GM21786 (cell line): ENCODE measurements at regions not wholly inside any gene's neighbourhood (a gene's known extent, or its start where the extent isn't known, plus 50 kb on each side); places are given as distances from the start of the nearest gene placed in this dataset.
"Not testable (repeated sequence)": the region's sequence is repeated elsewhere in the genome, so short reads cannot be mapped to it uniquely, and the experiment has no call there.

Source experiments
- ATAC-seq: cut with Tn5 transposase; IDR thresholded peaks from one replicate; pipeline ENCODE4 v1.9.1; 2021; ENCODE audit not compliant: unreplicated experiment

DNA sequence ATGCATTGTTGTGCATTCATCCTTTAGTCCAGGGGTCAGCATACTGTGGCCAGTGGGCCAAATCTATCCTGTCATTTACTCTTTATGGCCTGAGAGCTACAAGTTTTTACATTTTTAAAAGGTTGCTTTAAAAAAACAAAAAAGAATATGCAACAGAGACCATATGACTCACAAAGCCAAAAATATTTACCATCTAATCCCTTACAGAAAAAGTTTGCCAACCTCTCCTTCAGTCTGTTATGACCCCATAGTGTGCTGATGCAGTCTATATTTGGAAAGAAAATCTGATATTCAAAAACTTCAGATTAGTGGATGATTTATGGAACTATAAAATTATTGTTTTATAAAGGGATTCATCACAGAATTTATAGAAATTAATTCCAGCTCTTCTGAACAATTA is 237.5 kb upstream of the IL12A start:
- no peak for ATAC-seq

DNA sequence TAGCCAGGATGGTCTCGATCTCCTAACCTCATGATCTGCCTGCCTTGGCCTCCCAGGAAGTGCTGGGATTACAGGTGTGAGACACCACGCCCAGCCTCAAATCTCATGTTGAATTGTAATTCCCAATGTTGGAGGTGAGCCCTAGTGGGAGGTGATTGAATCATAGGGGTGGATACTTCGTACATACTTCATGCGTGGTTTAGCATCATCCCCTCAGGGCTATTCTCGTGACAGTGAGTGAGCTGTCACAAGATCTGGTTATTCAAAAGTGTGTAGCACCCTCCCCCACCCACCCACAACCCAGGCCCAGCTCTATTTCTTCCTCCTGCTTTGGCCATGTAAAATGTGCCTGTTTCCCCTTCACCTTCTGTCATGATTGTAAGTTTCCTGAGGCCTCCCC is 236.9 kb upstream of the IL12A start:
- ATAC-seq = no peak

DNA sequence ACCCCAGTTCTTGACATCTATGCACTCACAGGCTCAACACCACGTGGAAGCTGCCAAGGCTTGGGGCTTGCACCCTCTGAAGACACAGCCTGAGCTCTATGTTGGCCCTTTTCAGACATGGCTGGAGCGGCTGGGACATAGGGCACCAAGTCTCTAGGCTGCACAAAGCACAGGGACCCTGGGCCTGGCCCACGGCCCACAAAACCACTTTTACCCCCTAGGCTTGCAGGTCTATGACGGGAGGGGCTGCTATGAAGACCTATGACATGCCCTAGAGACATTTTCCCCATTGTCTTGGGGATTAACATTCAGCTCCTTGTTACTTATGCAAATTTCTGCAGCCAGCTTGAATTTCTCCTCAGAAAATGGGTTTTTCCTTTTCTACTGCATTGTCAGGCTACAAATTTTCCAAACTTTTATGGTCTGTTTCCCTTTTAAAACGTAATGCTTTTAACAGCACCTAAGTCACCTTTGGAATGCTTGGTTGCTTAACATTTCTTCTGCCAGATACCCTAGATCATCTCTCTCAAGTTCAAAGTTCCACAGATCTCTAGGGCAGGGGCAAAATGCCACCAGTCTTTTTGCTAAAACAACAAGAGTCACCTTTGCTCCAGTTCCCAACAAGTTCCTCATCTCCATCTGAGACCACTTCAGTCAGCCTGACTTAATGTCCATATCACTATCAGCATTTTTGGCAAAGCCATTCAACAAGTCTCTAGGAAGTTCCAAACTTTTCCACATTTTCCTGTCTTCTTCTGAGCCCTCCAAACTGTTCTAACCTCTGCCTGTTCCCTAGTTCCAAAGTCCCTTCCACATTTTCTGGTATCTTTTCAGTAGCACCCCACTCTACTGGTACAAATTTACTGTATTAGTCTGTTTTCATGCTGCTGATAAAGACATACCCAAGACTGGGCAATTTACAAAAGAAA is 232.1 kb upstream of the IL12A start:
- not testable (repeated sequence) for ATAC-seq

DNA sequence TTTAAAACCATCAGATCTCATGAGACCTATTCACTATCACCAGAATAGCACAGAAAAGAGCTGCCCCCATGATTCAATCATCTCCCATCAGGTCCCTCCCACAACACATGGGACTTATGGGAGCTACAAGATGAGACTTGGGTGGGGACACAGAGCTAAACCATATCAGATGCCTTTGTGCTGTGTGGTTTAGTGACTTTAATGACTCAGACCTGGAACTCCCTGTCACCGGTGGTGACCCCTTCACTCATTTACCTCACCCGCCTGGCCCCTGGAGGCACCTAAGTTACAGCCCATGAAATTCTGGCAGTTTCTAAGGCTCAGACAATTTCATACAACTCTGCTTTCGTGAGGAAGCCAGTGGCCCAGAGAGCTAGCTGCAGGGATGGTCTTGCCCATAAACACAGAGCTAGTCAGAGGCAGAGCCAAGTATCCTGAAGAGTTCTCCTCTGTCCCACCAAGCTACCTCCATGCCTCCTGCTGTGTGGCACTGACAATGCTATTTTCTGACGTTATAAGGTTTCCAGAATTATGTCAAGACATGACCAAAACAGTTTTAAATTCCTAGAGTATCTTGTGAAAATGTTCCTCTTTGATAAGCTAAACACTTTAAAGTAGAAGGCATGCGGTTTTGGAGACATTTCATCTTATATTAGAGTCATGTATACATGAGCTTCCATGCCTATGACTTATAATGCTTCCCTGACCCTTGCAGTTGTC is 231.1 kb upstream of the IL12A start:
- no peak for ATAC-seq

DNA sequence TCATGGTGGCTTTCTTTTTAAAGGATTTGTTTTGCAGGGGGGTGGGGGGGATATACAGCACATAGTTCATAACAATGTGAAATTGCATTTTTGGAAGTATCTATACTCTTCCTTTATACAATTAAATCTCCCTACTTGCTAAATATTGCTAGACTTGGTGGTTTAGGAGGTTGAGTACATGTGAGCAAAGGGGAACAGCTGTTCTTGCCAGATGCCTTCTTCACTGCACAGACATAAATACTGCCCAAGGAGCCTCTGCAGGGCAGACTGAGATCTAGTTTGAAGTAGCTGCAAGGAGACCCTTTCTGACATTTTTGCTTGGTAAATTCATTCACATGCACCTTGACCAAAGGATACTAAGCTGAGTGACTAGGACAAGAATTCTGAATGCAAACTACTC is 228.6 kb upstream of the IL12A start:
- ATAC-seq = no peak

DNA sequence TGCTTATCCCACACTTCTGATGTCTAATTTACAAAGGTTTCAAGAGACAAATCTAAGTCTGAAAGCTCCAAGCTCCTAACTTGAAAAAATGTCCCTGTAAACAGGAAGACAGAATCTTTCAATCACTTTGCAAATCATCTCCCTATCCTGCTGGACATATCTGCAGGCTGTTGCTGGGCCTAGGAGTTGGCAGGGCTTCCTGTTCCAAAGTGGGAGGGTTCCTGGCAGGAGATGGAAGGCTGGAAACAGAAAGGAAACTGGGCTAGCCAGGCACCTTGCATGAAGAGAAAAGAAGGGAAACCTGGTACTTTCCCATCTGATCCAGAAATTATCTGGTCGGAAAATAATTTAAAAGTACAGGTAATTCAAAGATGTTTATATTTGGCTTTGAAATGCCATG is 227.3 kb upstream of the IL12A start:
- ATAC-seq = no peak

DNA sequence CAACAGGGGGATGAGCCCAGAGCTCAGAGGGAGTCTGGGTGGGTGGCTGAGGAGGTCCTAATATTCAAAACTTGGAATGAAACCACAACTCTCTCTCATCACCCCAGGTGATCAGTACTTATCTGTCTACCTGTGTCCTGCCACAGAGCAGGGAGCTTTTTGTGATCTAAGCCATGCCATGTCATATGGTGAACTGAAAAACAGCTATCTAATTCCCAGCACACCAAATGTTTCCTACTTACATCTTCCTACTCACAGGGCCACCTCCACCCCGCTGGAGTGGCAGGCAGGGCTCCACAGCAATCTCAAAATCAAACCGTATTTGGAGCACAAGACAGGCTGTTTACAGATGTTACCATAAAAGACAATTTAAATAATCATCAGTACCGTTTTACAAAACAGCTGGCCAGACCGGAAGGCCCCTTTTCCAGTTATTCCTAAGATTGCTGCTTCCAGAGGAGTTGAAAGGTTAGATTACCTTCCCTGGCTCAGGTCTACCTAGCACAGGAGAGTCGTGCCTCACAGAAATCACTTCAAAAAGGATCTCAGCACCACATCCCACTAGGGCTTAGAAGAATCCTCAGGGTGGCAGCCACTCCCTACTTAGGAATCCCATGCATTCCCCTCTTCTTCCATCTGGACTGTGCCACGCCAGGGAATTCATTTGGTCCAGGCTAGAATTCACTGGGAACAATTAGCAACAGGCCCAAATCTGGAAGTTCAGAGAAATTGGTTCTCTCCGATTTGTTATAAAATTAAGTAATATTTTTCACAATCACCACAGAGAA is 226.6 kb upstream of the IL12A start:
- ATAC-seq = no peak

DNA sequence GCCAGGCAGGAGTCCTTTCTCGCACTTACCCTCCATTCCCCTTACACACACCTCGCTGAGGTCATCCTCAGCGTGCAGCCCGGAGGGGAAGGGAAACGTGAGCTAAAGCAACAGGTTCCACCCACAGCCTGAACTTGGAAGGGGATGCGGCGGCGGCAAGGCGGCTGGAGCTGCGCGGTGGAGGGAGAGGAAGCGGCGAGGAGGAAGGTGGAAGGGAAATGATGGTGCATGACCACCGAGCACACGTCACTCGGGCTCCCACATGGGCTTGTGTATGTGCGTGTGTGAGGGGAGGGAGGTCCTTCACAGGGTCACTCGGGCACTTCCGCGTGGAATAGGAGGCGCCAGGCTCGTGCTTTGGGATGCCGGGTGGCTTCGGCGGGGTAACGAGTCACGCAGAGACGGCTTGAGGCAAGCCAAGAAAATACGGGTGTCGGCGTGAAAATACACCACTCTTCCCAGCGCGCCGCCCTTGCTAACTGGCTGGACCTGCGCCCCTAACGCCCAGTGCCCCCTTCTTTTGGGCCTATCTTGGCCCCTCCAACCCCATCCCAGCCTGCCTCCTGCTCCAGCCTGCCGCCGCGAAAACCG is 225.5 kb upstream of the IL12A start:
- ATAC-seq = peak; percentile 33

DNA sequence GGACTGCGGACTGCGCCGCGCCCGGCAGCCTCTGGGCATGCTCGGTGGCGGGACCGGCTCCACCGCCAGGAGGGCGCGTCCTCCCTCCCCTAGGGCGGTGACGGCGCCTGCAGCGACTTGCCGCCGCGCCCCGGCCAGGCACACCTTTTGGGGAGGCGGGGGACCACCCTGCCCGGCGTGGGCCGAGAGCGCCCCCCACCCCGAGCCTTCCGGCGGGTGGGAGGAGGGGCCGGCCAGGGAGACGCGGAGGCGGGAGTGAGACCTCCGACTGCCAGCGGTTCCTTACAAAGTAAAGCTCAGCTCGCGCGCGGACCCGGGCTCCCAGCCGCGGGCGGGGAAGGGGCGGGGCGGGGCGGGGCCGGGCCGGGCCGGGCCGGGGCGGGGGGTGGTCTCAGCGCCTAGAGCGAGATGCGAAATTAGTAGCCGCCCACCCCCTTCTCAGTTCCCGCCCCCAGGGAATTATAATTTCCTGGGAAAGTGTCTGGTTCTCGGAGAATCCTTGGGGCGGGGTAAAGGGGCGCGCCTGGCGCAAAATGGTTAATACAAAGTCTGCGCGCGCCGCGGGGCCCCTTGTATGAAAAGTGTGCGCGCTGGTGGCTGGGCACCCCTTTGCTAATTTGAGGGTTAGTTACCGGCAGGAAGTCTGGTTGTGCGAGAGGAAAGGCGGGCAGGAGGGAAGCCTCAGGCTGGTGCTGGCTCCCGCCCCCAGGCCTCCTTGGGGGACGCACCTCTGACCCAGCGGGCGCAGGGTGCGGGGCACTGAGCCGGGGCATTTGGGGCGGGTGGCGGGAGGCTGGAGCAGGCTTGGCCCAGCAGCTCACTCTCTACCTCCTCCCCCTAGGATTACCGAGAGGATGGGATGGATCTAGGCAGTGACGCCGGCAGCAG is 224.8 kb upstream of the IL12A start:
- peak; percentile 56 for ATAC-seq

DNA sequence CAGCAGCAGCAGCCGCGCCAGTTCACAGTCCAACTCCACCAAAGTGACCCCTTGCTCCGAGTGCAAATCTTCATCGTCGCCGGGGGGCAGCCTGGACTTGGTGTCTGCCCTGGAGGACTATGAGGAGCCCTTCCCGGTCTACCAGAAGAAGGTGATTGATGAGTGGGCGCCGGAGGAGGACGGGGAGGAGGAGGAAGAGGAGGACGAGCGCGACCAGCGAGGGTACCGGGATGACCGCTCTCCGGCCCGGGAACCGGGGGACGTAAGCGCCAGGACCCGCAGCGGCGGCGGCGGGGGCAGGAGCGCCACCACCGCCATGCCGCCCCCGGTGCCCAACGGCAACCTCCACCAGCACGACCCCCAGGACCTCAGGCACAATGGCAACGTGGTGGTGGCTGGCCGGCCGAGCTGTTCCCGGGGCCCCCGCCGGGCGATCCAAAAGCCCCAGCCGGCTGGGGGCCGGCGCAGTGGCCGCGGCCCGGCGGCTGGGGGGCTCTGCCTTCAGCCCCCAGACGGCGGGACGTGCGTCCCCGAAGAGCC is 224.1 kb upstream of the IL12A start:
- ATAC-seq = no peak

DNA sequence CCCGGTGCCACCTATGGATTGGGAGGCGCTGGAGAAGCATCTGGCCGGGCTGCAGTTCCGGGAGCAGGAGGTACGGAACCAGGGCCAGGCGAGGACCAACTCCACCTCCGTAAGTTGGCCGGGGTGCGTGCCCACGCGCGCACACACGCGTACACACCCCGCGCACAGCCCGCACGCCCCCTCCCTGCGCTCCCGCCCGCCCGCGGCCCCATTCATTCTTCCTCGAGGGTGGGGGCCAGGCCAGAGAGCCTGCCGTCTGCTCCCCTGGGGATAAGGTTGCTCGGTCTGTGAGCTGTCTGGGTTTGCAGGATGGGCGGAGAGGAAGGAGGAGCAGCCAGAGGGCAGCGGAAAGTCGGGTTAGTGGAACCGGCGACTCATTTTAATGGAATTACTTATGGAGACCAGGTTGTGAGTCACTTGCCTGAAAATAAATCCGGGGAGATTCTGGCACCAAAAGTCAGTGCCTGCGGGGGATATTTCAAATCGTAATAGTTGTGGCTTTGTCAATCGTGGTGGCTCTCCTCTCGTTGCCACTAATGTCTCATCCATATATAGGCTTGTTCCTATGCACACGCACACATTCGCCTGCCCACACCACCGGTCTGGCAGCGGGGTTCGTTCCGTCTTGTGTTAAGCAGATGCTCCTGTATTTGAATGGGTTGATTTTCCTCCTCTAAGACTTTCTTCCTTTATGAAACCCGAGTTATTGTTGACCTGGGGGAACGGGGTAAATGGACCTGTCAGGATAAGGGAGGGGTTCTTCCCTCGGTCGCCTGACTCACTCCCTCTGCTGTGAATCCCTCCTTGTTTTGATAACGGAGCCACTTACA is 223.4 kb upstream of the IL12A start:
- no peak for ATAC-seq

DNA sequence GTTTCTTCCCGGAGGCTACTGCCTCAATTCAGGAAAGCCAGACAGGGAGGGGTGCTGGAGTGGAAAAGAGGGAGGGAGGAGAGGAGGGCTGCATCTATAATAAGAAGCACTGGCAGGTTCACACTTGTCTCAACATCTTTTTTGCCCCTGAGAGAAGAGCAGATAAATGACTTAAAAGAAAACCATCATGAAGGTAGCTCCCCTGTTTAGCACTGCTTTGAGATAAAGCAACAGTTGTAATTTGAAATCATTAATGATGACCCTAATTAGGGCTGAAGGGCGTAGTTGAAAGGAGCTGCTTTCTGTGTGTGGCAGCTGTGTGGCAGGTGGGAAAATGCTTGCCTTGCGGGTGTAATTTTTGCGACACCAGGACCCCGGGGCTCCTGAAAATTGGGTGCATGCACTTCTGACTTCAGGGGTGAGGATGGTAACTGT is 222.8 kb upstream of the IL12A start:
- no peak for ATAC-seq

DNA sequence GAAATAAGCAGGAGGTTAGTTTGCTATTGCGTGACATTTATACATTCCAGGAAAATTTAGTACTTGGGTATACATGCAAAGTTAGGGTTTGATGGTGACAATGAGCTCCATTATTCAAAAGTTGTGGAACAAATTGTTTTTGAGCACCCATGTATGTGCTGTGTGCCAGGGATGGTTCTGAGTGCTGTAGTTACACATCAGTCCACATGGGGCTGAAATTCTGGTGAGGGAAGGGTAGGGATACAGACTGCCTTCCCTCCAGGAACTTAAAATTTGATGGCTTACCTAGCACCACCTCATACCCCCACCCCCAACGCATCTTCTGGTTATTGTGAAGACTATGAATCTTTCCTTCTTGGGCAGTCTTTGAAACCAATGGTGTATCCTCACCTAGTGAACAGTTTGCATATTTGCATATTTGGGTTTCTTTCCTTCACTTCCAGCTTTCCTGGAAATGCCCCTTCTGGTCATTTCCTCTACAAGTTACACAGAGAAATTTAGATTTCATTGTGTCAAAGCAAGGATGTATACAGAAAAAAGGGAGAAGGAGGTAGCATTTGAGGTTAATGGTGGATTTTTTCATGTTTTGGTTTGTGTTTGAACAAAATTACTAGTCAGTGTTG is 222.0 kb upstream of the IL12A start:
- ATAC-seq = no peak

DNA sequence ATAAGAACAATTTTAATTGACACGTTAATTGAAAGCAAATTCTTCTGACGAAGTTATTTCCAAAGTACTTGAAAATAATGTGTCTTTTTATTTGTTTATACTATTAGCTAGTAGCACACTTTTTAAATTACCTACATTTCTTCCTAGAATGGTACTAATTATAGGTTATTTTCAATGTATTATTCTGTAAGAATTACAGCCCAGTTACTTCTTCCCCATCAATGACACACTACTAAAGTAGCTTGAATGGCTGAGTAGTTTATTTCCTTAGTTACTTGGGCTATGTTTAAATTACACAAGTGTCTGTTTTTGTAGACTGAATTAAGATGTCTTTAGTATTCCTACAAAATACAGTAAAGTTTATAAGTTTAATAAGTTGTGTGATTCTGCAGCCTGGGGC is 217.6 kb upstream of the IL12A start:
- no peak for ATAC-seq

DNA sequence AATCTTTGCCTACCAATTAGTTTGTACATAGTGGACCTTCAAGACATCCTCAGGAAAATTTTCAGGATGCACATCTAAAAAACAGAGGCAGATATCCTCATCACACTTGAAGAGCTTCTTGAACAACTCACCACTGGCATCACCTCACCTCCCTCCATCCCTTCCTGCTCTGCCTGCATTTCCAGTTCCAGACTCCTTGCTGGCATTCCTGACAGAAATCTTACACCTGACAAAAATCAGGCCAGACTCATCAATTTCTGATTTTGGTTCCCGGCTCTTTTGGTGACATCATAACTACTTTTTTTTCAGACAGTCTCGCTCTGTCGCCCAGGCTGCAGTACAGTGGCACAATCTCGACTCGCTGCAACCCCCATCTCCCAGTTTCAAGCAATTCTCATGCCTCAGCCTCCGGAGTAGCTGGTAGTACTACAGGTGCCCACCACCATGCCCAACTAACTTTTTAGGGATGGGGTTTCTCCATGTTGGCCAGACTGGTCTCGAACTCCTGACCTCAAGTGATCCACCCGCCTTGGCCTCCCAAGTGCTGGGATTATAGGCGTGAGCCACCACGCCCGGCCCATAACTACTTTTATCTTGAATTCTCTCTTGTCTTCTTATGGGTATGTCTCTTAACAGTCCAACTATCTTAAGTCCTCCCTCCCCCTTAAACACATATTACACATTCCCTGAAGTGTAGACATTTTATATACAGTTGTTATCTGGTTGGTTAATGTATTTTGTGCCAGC is 216.6 kb upstream of the IL12A start:
- ATAC-seq = no peak

DNA sequence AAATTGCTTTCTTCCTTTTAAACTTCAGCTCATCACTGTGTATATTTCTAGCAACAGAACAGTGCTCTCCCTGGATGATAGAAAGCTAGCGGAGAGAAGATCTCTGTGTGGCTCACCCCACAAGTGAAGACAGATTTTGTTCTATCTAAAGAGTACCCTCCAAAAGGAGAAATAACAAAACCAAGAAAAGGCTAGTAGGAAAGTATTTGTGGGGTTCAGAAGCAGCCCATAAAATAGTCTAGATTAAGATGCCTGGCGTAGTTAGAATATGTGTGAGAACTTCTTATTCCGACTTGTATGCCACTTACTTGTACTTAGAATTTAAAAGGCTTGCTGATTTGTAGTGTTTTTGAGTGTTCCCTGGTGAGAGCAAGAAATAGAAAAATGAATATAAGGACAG is 214.9 kb upstream of the IL12A start:
- ATAC-seq = no peak

DNA sequence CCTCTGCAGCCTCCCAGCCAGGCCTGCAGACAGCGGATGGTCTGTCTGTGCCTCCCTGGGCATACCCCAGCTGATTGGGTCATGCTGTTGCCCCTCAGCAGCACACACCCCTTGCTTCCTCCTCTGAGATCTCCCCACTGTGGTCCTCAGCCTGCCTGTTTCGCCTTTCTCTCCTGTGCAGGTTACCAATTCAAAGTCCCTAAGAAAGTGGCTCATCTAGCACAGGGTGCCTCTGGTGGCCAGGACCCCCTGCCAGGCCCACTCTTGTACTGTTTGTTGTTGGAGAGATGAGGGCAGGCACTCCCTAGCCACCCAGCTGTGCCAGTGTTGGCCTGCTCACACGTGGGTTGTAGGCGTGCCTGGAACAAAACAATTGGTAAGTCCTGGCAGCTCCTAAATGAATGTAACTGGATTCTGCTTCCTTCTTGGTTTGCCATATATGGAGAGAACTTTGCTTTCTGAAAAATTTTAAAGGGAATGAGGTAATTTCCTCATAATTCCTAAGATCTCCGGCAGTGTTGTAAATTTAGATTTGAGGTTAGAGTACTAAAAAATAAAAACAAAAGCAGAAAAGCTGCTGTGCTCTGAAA is 213.2 kb upstream of the IL12A start:
- no peak for ATAC-seq
